Keratinocyte (primary cell): ENCODE measurements at regions not wholly inside any gene's neighbourhood (a gene's known extent, or its start where the extent isn't known, plus 50 kb on each side); places are given as distances from the start of the nearest gene placed in this dataset.

ENCODE experiments used
- EZH2 ChIP-seq: IDR thresholded peaks from one replicate; pipeline ENCODE4 v1.6.1; 2012; ENCODE audit warnings: inconsistent platforms, mild to moderate bottlenecking, low read length, moderate library complexity
- TF ChIP-seq, protein P1 (sequence below), 3 experiments: IDR thresholded peaks in 1 of 3; conservative IDR thresholded peaks in 1 of 3; optimal IDR thresholded peaks in 1 of 3; 2 replicates in 2 of 3; 3 replicates in 1 of 3; pipeline versions ENCODE3 to v1.5.1; 2011; ENCODE audit warnings: low read length in 3 of 3, mild to moderate bottlenecking in 3 of 3, moderate library complexity in 2 of 3, control low read depth in 1 of 3, inconsistent platforms in 1 of 3; ENCODE audit not compliant: insufficient read depth in 2 of 3; ENCODE audit errors: extremely low read depth in 1 of 3

- TF ChIP-seq, protein P1, sequence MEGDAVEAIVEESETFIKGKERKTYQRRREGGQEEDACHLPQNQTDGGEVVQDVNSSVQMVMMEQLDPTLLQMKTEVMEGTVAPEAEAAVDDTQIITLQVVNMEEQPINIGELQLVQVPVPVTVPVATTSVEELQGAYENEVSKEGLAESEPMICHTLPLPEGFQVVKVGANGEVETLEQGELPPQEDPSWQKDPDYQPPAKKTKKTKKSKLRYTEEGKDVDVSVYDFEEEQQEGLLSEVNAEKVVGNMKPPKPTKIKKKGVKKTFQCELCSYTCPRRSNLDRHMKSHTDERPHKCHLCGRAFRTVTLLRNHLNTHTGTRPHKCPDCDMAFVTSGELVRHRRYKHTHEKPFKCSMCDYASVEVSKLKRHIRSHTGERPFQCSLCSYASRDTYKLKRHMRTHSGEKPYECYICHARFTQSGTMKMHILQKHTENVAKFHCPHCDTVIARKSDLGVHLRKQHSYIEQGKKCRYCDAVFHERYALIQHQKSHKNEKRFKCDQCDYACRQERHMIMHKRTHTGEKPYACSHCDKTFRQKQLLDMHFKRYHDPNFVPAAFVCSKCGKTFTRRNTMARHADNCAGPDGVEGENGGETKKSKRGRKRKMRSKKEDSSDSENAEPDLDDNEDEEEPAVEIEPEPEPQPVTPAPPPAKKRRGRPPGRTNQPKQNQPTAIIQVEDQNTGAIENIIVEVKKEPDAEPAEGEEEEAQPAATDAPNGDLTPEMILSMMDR (optimal IDR thresholded peaks at IDR 0.05 in 1 of 3, IDR thresholded peaks at IDR 0.05 in 1 of 3, conservative IDR thresholded peaks at IDR 0.05 in 1 of 3; ENCODE audit: extremely low read depth in 1 of 3, insufficient read depth in 2 of 3, low read length in 3 of 3) = no peak
- TF ChIP-seq EZH2 = no peak
These were observed 85.1 kb upstream of the CCDC91 start for GRCh38 chr12:28104903-28105864.
